ENCODE measurements at regions not wholly inside any gene's neighbourhood (a gene's known extent, or its start where the extent isn't known, plus 50 kb on each side); places are given as distances from the start of the nearest gene placed in this dataset.

GRCh38 chr9:12884736-12885395 lies 110.0 kb downstream of the LURAP1L start:
- TF ChIP-seq NFE2L2 (conservative IDR thresholded peaks at IDR 0.05; ENCODE audit: low read length) (no peak), MAFK (IDR thresholded peaks at IDR 0.05; ENCODE audit: partially characterized antibody) (peak; percentile 29), ELK1 (IDR thresholded peaks at IDR 0.05; ENCODE audit: low read depth, low read length) (no peak), HMGXB4 (CRISPR knock-in tag; IDR thresholded peaks at IDR 0.05; ENCODE audit: borderline replicate concordance) (no peak), CTCF (IDR thresholded peaks at IDR 0.05) (peak; percentile 89), RAD21 (conservative IDR thresholded peaks at IDR 0.05 in 1 of 2, IDR thresholded peaks at IDR 0.05 in 1 of 2) (peak; percentile 98 to 99), E2F6 (IDR thresholded peaks at IDR 0.05; ENCODE audit: borderline replicate concordance, low read depth) (no peak), POLR2A (IDR thresholded peaks at IDR 0.05; ENCODE audit: low read length) (no peak), HDAC2 (IDR thresholded peaks at IDR 0.05) (no peak), MYC (IDR thresholded peaks at IDR 0.05; ENCODE audit: borderline replicate concordance, low read length) (no peak), REST (IDR thresholded peaks at IDR 0.05) (no peak), TP53 (CRISPR knock-in tag; IDR thresholded peaks at IDR 0.05) (no peak)

Measured in A549 (cell line).